ENCODE measurements at regions not wholly inside any gene's neighbourhood (a gene's known extent, or its start where the extent isn't known, plus 50 kb on each side); places are given as distances from the start of the nearest gene placed in this dataset.

DNA sequence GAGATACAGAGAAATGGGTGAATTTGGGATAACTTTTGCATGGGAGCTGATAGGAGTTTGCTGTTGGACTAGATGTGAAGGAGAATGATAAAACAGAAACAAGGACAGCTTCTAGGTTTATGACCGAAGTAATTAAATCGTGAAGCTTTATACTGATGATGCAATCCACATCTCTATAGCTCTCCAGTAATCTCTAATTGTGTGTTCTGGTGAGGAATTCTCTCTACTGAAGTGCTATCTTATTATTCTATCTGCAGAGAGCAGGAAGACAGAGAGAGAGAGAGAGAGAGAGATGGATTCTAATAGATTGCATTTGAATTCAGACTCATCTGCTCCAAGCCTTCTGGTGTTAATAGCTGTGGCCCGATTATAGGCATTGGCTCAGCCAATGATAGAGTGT lies 113.5 kb upstream of the FRMD4B start:
- TF ChIP-seq POLR2AphosphoS5 (IDR thresholded peaks at IDR 0.05) (no peak), POLR2A (IDR thresholded peaks at IDR 0.05) (no peak)
- TF ChIP-seq, protein P1, sequence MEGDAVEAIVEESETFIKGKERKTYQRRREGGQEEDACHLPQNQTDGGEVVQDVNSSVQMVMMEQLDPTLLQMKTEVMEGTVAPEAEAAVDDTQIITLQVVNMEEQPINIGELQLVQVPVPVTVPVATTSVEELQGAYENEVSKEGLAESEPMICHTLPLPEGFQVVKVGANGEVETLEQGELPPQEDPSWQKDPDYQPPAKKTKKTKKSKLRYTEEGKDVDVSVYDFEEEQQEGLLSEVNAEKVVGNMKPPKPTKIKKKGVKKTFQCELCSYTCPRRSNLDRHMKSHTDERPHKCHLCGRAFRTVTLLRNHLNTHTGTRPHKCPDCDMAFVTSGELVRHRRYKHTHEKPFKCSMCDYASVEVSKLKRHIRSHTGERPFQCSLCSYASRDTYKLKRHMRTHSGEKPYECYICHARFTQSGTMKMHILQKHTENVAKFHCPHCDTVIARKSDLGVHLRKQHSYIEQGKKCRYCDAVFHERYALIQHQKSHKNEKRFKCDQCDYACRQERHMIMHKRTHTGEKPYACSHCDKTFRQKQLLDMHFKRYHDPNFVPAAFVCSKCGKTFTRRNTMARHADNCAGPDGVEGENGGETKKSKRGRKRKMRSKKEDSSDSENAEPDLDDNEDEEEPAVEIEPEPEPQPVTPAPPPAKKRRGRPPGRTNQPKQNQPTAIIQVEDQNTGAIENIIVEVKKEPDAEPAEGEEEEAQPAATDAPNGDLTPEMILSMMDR (IDR thresholded peaks at IDR 0.05): no peak
